ENCODE measurements at regions not wholly inside any gene's neighbourhood (a gene's known extent, or its start where the extent isn't known, plus 50 kb on each side); places are given as distances from the start of the nearest gene placed in this dataset.

DNA sequence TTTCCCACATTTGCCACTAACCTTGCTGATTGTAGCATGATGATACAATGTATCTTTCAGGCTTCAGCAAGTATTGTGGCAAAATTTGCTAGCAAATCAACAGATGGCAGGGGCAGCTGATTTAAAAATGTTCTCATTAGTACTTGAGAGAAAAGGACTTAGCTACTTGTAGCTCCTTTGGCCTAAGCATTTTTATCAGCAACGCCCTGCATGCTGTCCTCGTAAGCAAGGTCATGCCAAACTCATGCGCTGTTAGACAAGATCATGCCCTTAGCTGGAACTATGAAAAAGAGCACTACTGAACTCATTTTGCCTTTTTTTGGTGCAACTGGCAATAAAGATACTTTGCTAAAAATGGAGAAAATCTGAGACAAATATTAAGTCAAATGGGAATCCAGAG is 197.1 kb downstream of the ICE1 start:
- no peak for DNase-seq (ENCODE audit: low spot score)
- TF ChIP-seq, protein P1, sequence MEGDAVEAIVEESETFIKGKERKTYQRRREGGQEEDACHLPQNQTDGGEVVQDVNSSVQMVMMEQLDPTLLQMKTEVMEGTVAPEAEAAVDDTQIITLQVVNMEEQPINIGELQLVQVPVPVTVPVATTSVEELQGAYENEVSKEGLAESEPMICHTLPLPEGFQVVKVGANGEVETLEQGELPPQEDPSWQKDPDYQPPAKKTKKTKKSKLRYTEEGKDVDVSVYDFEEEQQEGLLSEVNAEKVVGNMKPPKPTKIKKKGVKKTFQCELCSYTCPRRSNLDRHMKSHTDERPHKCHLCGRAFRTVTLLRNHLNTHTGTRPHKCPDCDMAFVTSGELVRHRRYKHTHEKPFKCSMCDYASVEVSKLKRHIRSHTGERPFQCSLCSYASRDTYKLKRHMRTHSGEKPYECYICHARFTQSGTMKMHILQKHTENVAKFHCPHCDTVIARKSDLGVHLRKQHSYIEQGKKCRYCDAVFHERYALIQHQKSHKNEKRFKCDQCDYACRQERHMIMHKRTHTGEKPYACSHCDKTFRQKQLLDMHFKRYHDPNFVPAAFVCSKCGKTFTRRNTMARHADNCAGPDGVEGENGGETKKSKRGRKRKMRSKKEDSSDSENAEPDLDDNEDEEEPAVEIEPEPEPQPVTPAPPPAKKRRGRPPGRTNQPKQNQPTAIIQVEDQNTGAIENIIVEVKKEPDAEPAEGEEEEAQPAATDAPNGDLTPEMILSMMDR (IDR thresholded peaks at IDR 0.05; ENCODE audit: extremely low read depth, missing control alignments), result no peak

DNA sequence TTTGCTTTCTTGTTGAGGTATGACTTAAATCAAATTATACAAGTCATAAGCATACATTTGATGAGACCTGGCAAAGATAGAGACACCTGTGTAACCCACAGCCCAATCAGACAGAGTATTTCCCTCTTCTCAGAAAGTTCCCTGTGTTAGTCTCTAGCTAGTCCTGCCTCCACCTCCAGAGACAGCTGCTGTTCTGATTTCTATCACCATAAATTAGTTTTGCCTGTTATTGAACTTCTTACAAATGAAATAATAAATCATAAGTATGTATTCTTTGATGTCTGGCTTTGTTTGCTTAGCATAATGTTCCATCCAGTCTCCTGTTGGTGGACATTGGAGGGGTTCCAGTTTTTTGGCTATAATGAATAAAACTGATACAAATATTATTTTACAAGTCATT is 194.5 kb downstream of the ICE1 start:
- TF ChIP-seq, protein P1 (IDR thresholded peaks at IDR 0.05; ENCODE audit: extremely low read depth, missing control alignments), result no peak

DNA sequence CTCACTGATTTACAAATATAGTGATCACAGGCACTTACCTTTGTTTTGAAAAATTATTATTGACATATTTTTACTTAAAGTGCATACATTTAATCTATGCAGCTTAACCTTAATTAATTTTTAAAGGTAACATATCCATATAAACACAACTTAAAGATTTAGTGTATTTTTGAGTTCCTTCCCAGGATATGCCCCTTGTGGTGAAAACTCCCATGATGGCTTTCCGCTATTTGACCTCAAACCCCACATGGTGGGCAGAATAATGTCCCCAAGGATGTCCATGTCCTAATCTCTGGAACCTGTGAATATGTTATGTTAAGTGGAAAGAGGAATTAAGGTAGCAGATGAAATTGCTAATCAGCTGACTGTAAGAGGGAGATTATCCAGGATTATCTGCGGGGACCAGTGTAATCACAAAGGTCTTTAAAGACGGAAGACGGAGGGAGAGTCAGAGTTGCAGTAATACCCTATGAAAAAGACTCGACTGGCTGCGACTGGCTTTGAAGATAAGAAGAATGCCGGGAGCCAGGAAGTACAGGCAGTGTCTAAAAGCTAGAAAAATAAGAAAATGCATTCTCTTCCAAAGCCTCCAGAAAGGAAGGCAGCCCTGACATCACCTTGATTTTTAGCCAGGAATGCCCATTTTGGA is 193.9 kb downstream of the ICE1 start:
- TF ChIP-seq, protein P1 (IDR thresholded peaks at IDR 0.05; ENCODE audit: extremely low read depth, missing control alignments), result no peak
- DNase-seq (ENCODE audit: low spot score), result no peak

More for the DNA sequence above, 194.5 kb downstream of the ICE1 start:
- DNase-seq (ENCODE audit: low spot score), result no peak

DNA sequence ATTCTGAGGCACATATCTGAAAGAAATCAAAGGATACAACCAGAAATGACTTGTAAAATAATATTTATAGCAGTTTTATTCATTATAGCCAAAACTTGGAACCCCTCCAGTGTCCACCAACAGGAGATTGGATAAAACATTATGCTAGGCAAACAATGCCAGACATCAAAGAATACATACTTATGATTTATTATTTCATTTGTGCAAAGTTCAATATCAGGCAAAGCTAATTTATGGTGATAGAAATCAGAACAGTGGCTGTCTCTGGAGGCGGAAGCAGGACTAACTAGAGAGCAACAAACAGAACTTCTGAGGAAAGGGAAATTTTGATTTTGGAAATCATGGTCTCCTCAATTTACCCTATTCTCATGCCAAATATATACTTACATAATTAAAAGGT is 193.1 kb downstream of the ICE1 start:
- DNase-seq (ENCODE audit: low spot score), result no peak
- TF ChIP-seq, protein P1 (IDR thresholded peaks at IDR 0.05; ENCODE audit: extremely low read depth, missing control alignments), result no peak

DNA sequence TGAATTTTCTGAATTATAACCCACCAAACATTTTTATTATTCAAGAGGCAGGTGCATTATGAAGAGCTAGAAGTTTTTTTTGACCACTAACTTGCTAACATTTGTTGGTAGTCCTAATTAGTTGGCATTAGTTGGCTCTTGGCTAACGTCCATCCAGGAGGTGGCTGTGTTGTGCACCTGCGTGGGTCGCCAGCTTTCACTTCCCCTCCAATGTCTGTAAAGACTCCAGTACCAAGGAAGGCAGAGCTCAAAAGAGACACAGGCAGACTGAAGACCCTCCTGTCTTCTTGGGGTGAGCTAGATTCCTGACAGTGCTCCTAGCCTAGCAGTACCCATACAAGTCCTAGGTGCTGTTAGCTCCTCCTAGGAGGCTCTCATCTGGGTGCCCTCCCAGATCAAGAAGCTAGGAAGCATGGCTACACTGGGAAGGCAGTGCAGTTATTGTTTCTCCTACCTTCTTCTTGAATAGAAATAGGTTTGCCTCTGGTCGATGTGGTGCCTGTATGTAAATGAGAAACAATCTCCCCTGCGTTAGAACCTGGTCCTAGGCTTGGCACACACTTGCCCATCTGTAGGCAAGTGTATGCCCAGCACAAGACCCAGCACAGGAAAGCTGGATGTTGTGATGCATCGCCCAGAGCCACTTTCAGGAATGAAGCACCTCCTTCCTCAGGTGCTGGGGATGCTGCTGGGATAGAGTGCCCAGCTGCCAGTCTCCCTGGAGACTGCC is 190.9 kb downstream of the ICE1 start:
- TF ChIP-seq, protein P1 (IDR thresholded peaks at IDR 0.05; ENCODE audit: extremely low read depth, missing control alignments), result no peak
- no peak for DNase-seq (ENCODE audit: low spot score)

- TF ChIP-seq, protein P1 (IDR thresholded peaks at IDR 0.05; ENCODE audit: extremely low read depth, missing control alignments), result no peak
- DNase-seq (ENCODE audit: low spot score), result no peak
Measured at GRCh38 chr5:5612096-5612495, 189.6 kb downstream of the ICE1 start.

GRCh38 chr5:5609935-5610334 is 187.5 kb downstream of the ICE1 start:
- no peak for DNase-seq (ENCODE audit: low spot score)
- TF ChIP-seq, protein P1 (IDR thresholded peaks at IDR 0.05; ENCODE audit: extremely low read depth, missing control alignments), result no peak
